Prostate gland (tissue), 2 donors: ENCODE measurements at regions not wholly inside any gene's neighbourhood (a gene's known extent, or its start where the extent isn't known, plus 50 kb on each side); places are given as distances from the start of the nearest gene placed in this dataset.

Experiments used
- POLR2AphosphoS5 ChIP-seq: sonication (generic); formaldehyde crosslinking; IDR thresholded peaks from one replicate; pipeline ENCODE4 v1.6.1; 2017; ENCODE audit warnings: antibody characterized with exemption
- TF ChIP-seq, protein P1 (sequence below), 4 experiments: fragments of 200-600 bp in 2 of 4; fragments of 450-650 bp in 2 of 4; sonication (generic) in 2 of 4; IDR thresholded peaks; 1 replicate in 3 of 4; 2 replicates in 1 of 4; pipeline ENCODE4 v1.5.1; 2016 to 2019; ENCODE audit warnings: antibody characterized with exemption in 4 of 4, mild to moderate bottlenecking in 2 of 4, moderate library complexity in 2 of 4

GRCh38 chr9:82680179-82680935 is 382.6 kb downstream of the RASEF start:
- TF ChIP-seq, protein P1, sequence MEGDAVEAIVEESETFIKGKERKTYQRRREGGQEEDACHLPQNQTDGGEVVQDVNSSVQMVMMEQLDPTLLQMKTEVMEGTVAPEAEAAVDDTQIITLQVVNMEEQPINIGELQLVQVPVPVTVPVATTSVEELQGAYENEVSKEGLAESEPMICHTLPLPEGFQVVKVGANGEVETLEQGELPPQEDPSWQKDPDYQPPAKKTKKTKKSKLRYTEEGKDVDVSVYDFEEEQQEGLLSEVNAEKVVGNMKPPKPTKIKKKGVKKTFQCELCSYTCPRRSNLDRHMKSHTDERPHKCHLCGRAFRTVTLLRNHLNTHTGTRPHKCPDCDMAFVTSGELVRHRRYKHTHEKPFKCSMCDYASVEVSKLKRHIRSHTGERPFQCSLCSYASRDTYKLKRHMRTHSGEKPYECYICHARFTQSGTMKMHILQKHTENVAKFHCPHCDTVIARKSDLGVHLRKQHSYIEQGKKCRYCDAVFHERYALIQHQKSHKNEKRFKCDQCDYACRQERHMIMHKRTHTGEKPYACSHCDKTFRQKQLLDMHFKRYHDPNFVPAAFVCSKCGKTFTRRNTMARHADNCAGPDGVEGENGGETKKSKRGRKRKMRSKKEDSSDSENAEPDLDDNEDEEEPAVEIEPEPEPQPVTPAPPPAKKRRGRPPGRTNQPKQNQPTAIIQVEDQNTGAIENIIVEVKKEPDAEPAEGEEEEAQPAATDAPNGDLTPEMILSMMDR (IDR thresholded peaks at IDR 0.05), result no peak
- TF ChIP-seq POLR2AphosphoS5, result no peak
